ENCODE measurements at regions not wholly inside any gene's neighbourhood (a gene's known extent, or its start where the extent isn't known, plus 50 kb on each side); places are given as distances from the start of the nearest gene placed in this dataset.
A peak's percentile ranks its signal among the peaks of the same experiment; 100 is the strongest.

DNA sequence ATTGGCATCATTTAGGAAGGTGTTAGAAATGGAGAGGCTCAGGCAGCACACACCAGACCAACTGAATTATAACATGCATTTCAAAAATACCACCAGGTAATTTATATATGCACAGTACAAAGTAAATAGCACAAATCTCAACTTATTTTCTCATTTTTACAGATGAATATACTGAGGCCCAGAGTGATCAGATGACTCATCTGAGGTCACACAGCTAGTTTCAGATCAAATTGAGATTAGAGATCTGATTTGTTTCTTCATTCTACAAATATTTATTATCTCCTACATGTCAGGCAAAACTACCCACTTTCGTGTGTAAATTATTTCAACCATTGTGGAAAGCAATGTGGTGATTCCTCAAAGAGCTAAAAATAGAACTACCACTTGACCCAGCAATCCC lies 507.1 kb downstream of the TLE4 start:
- DNase-seq (ENCODE audit: low read depth in 2 of 2): no peak

DNA sequence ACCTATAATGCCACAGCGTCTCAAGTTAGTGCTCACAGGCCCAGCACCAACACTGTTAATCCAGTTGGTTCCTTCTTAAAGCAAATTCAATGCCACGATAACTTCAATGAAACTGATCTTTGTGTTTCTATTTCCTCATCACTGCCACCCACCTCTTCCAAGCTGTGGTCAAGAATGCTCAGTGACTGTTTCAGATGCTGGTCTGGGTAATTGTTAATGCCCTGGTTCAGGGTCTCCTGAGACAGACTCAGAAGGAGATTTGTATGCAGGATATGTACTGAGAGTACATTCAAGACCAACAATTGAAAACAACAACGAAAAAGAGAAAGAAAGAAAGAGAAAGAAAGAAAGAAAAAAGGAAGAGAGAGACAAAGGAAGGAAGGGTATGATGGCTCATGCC lies 505.3 kb downstream of the TLE4 start:
- no peak for DNase-seq (ENCODE audit: low read depth in 2 of 2)

DNA sequence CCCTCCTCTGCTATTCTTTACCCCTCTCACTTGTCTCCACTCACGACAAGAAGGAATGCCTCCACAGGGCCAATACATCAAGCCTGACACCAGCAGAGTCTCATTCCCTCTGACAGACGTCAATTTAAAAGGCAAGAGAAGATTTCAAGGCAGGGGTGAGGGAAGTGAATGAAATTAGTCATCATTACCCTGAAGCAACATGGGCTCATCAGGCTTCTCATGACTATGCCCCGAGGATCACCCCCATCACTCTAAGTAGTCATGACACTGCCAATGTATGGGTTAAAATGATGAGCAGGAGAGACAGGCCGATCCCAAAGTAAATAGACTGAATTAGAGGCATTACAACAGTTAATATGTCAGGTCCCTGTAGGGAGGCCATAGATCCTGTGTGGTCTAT lies 504.4 kb downstream of the TLE4 start:
- DNase-seq (ENCODE audit: low read depth in 2 of 2): no peak

DNA sequence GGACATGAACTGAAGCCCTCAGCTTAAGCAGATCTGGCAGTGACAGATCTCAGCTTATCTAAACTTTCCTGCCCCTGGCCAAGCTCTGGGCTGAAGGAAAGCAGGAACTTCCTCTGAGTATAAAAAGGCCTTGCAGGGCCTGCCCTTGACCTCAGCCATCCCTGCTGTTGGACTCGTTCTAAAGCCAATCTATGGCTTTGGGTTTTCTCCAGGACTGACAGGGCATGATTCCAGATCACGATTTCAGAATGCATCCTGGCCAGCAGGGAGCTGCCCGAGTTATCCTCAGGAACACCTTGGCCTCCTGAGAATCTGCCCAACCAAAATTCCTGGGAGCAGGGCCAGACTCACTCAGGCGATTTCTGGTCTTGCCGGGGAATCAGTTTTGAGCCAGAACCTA lies 502.7 kb downstream of the TLE4 start:
- DNase-seq (ENCODE audit: low read depth in 2 of 2): no peak

DNA sequence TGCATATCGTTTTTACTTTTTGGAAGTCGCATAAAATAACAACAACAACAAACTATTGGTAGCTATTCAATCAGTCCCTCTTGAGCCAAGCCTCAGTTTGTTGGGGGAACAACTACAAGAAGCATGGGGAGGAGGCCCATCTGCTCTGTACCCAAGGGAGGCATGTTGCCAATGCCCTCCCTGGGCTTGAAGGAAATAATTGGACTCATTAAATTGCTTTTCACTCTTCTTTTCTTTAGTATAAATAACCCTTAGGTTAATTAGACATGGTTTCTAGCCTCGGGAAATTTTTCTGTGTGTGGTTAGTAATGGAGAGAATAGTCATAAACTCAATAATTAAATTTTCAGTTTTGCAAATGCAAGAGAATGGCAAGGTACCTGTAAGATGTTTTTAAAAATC lies 500.7 kb downstream of the TLE4 start:
- DNase-seq (ENCODE audit: low read depth in 2 of 2): no peak

DNA sequence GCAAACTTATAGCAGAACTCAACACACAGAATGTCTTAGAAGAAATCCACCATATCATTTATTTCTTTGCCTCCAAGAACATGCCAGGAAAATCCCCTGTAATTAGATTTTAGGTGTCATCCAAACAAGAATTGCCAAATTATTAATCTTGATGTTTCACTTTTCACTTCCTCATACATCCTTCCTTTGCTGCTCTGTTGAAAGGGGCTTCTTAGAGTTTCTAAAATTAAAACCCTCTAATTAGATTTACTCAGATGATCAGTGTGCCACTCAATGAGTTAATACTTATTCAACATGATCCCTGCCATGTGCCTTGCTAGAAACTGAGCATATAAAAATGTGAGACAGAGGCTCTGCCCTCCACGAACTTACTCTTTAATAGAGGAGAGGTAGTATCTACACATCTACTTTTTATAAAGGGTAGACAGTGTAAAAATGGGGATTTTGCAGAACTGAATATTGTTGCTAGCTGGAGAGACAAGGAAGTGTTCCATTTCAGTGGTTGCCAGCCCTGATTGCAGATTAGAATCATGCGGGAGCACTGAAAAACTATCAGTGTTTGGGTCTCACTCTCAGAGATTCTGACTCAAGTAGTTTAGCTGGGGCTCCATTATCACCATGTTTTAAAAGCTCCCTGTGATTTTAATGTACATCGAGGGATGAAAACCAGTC lies 498.4 kb downstream of the TLE4 start:
- DNase-seq (ENCODE audit: low read depth in 2 of 2): no peak

DNA sequence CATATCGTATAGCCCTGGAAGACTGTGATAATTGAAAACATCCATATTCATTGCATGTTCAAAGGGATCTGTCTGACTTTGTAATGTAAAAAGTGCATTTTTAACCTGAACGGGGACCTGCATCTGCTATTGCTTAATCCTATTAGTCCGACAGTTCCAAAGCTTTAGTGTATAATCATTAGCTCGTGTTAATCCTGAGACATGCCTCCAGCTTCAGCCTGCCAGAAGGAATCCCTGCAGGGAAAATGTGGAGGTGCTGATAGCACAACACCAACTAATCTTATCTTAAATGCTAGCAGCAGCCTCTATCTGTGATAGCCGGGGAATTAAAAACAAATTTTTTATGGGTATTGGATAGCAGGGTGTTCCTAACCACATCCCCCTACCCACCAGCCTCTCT lies 495.2 kb downstream of the TLE4 start:
- DNase-seq (ENCODE audit: low read depth in 2 of 2): peak; percentile 46 to 49

DNA sequence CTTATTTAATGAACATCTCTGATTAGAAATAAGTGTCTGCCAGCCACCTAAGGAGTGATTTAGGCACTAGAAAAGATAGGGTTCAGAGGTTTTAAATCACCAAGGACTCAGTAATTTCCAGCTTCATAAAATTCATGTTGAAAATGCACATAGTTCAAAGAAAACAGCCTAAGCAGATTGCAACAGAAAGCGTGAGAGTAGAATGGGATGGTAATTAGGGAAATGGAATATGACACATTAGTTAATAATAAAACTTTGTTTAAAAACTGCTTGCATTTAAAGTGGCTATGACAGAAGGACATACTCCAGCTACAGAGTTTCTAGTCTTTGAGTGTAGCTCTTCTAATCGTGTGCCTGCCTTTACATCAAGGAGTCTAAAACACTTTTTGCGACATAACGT lies 490.8 kb downstream of the TLE4 start:
- DNase-seq (ENCODE audit: low read depth in 2 of 2): no peak

DNA sequence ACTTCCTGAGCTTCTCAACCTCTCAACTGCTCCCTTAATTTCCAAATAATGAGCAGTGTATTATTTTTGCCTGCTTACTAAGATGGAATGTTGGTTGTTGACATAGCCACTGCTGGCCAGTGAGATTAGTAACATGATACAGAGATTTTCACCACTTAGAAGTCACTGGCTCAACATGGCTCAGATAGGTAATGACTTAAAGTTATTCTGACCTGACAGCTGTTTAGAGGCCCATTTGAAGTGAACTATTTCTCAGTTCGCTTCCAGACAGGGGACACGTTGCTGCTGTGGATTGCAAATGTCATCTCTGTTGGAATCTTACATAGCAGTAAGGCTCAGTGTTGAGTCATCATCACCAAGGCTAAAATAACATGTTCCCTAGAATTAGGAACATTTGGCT lies 490.2 kb downstream of the TLE4 start:
- DNase-seq (ENCODE audit: low read depth in 2 of 2): peak; percentile 76 to 77

DNA sequence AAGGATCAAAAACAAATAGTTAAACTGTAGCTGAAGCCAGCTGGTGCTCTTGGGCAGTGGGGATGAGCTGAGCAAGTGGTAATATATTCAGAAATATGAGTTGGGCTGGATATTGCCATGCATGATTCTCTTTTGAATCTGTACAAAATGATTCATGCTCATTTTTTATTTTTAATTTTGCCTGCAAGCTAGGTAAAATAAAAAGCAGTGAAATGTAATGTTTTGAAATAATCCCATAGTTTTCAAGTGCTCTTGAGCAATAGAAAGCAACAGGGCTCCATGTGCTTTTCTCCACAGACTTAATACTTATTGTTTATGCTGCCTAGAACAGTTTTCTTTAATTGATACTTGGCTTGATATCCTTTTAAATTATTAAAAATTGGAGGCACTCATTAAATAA lies 489.3 kb downstream of the TLE4 start:
- no peak for DNase-seq (ENCODE audit: low read depth in 2 of 2)

DNA sequence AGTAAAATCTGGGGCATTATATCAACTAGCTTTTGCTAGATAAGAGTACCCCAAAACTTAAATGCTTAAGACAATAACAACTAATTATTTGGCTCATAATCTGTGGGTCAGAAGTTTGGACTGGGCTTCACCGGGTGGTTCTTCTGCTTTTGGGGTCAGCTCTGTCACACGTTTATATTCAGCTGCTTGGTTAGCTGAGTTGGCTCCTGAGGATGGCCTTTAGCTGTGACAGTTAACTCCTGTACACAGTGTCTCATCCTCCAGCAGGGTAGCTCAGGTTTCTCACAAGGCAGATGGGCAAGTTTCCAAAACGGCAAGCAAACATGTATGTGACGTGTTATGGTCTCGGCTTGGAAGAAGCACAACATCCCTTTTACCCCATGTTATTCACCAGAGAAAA lies 488.2 kb downstream of the TLE4 start:
- no peak for DNase-seq (ENCODE audit: low read depth in 2 of 2)

DNA sequence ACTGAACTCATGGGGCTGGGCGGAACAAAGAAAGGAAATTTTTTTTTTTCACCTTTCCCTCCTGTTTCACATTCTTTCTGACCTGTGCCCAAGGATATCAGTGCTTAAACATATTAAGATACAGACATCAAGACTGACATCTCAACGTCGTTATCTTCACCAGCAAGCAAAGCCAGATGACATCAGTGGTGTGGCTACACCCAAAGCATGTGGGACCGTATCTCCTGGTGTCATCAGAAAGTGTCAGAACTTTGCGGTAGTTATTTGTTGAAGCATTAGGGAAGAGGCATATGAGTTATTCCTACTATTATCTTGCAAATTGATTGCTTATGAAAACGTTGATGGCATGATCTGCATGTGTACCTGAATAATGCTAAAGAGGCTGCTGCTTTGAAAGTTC lies 487.4 kb downstream of the TLE4 start:
- DNase-seq (ENCODE audit: low read depth in 2 of 2): no peak

DNA sequence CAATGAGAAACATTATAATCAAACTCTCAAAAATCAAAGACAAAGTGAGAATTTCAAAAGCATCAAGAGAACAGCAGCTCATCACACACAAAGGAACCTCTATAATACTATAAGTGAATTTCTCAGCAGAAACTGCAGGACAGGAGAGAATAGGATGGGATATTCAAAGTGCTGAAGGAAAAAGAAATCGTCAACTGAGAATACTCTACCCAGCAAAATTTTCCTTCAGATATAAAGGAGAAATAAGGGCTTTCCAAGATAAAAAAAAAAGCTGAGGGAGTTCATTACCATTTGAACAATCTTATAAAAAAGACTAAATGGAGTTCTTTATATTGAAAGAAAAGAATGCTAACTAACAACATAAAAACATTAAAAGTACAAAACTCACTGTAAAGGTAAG lies 481.1 kb downstream of the TLE4 start:
- DNase-seq (ENCODE audit: low read depth in 2 of 2): no peak

DNA sequence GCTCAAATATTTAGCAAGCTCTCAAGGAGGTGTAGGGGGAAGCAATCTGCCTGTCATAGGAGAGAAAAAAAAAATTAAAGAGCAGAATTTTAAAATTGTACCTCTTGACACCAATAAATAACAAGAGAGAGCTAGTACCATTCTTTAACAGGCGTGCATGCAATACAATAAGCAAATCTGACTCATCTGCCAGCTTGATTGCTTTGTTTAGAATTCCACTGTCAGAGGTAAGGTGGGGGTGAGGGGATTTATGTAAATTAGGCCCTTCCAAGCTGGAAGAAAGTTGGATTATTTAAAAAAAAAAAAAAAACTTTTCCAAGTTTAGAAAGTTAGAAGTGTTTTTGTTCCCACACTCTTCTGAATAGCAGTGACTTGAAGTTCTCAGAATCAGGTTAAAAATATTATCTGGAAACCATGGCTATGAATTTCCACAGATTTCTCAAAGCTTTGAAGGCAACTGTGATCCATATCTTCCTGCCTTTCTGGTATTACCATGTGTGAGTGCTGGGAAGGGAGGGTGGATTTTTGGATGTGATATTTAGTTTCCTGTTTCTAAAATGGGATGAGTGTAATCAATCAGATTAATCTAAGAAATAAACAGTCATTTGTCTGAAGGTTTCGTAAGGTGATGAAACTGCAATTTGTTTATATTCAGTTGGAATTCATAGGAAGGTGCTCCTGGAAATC lies 477.5 kb downstream of the TLE4 start:
- no peak for DNase-seq (ENCODE audit: low read depth in 2 of 2)

DNA sequence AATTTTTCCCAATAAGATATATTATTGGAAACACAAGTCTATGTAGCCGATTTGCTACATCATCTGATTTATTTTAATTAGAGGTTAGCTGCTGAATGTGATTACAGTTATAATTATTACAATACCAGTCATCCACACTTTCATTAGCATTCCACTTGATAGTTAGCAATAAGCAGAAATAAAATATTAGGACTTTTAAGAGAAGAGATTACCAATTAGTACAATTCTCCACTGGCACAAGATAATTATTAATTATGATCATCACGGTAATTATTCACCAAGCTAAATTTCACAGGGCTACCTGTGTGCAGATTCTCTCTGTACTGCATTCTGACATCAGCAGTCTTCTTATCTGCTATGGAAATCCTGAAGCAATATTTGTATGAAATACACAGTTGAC lies 474.7 kb downstream of the TLE4 start:
- no peak for DNase-seq (ENCODE audit: low read depth in 2 of 2)

DNA sequence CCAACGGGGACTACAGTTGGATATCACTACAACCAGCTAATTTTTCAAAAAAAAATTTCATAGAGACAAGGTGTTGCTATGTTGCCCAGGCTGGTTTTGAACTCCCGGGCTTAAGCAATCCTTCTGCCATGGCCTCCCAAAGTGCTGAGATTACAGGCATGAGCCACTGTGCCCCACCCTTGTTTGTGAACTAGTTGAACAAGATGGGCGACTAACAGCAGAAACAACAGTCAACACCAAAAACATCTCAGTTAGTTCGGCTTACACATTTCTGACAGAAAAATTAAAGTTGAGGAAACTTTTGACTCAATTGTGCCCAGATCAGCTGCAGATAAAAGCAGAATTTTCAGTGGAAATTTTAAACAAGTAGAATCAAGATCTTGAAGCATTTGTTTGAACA lies 470.1 kb downstream of the TLE4 start:
- DNase-seq (ENCODE audit: low read depth in 2 of 2): no peak

DNA sequence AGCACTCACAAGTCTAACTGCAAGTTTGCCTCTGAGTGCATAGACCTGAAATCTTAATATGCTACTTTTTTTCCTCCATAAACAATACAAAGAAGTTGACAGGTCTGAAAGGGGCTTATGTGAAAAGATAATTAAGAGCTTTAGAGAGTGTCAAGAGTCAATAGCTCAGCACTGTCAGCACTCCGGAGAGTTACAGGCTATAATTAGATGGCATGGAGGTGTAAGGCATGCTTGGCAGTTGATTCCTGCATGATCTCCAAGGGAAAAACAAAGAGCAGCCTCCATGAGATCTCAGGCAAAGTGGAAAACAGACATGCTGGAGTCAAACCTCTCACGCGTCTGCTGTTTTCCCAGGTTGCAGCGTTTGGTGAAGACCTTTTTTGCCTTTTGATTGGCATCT lies 468.7 kb downstream of the TLE4 start:
- no peak for DNase-seq (ENCODE audit: low read depth in 2 of 2)

DNA sequence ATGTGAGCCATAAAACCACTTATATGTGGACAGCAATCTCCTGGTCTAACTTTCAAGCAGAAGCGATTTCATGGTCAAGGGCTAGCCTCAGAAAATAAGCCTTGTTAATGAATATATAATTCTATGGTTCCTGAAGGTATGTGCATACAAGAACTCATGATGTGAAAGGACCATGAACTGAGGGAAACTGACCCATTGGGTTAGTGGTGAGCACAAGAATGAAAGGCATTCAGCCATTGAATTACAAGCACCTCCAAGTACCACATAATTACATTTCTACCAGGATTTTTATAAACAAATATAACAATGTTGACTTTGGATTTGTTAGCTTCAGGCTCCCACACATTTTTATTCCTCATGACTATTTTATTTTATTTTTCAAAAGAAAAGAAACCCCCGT lies 459.0 kb downstream of the TLE4 start:
- DNase-seq (ENCODE audit: low read depth in 2 of 2): no peak

DNA sequence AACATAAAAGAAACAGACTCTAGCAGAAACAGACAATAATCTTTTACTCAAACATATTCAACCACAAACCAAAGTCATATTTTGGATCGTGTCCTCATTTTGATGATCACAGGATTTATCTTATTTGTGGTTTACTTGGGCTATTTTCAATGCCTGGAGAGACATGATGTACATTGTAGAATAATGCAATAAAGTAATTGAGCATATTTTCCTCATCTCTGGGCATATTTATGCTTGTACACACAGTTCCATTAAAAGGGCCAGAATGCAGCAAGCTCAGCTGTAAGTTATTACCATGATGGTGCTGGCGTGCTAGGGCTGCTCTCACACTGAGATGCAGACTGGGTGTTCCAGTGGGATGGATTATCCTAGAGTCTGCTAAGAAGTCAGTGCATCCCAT lies 456.7 kb downstream of the TLE4 start:
- DNase-seq (ENCODE audit: low read depth in 2 of 2): peak; percentile 88 to 89

DNA sequence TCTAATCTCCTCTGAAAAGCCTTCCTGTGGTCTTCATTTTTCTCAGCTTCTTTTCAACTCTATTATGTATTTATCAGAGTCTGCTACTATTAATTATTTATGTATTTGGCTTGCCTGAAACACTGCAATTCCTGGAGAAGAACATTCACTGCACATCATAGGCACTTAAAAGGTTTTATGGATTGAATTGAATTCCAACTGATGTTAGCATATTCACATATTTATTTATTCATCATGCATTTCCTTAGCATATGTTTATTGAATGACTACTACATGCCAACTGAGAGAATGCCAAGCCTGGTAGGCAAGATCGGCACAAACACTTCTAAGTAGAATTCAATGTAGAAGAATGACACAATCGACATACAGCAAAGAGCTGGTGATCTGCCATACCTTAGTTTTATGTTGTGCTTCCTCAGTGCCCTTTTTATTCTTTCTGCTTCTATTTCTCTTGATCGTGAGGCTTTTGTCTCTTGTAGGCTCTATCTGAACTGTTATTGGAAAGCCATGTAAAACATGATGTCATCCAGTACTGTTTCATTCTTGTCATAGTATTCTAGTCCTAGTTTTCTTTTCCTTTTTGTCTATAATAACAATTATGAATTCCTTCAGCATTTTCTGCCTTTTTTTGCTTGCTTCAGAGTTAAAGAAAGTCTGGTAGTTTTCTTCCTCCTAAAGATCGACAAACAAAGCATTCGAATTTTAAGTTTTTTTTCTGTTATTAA lies 454.2 kb downstream of the TLE4 start:
- DNase-seq (ENCODE audit: low read depth in 2 of 2): no peak

DNA sequence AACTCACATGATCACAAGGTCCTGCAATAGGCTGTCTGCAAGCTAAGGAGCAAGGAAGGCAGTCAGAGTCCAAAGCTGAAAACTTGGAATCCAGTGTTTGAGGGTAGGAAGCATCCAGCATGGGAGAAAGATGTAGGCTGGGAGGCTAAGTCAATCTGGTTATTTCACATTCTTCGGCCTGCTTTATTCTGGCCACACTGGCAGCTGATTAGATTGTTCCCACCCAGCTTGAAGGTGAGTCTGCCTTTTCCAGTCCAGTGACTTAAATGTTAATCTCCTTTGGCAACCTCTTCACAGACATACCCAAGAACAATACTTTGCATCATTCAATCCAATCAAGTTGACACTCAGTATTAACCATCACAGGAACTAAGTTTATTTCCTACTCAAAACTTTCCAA lies 453.4 kb downstream of the TLE4 start:
- no peak for DNase-seq (ENCODE audit: low read depth in 2 of 2)

DNA sequence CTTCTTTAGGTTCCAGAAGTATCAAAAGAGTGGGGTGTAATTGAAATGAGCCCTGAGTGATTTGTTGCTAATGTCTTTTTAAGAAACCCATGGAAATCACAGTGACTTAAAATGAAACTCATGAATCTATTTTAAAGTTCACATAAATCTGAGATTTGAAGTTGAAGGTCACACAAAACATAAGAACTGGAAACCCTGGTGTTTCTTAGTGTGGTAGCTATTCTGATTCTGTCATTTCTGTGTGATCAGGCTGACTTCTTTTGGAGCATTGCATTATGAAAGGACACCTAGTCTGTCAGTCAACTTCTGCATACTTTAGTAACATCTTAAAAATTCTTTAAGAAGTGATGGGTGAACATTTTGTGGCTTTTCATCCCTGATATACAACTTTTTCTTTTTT lies 448.8 kb downstream of the TLE4 start:
- no peak for DNase-seq (ENCODE audit: low read depth in 2 of 2)

DNA sequence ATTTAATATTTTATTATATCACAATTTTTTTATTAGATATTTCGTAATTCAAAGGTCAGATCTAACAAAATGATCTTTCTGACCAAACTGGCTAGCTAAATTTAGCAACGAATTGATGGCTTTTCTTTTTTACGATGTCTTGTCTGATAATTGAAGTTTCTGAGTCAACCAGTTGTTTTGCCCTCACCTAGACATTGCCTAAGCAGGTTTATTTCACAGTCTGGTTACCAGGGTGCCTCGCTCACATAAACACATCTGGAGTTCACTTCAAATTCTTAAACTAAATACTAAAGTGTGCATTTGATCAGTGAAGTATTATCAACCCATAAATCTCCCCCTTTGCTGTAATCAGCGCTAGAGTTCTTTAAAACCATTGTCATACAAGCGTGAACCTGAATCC lies 448.3 kb downstream of the TLE4 start:
- DNase-seq (ENCODE audit: low read depth in 2 of 2): no peak
